ES-I3 (cell line): ENCODE measurements at regions not wholly inside any gene's neighbourhood (a gene's known extent, or its start where the extent isn't known, plus 50 kb on each side); places are given as distances from the start of the nearest gene placed in this dataset.

Source experiments
- H3K36me3 ChIP-seq: 2 replicates; pipeline ENCODE4 v1.6.1; 2013; ENCODE audit warnings: mild to moderate bottlenecking, low read length, control low read depth, moderate library complexity; ENCODE audit not compliant: insufficient read depth
- H3K4me1 ChIP-seq: 2 replicates; pipeline ENCODE4 v1.6.1; 2013; ENCODE audit warnings: mild to moderate bottlenecking, control low read depth, low read length; ENCODE audit not compliant: insufficient read depth
- H3K9ac ChIP-seq: 2 replicates; pipeline ENCODE4 v1.6.1; 2013; ENCODE audit warnings: low read depth, mild to moderate bottlenecking, low read length, moderate library complexity
- H3K9me3 ChIP-seq: 2 replicates; pipeline ENCODE4 v1.6.1; 2013; ENCODE audit warnings: mild to moderate bottlenecking, low read length, moderate library complexity; ENCODE audit not compliant: control insufficient read depth, insufficient read depth

GRCh38 chr6:140064366-140064765, 689.9 kb upstream of the CITED2 start:
- H3K9ac ChIP-seq: no peak overlapping the region
- H3K36me3 ChIP-seq: no peaks in the 10 kb centered on the region
- H3K9me3 ChIP-seq: no peaks in the 10 kb centered on the region
- 0 out of 2 replicates have a peak, but pooled peaks cover 3% of the 10 kb centered on the region for H3K4me1 ChIP-seq

- H3K4me1 ChIP-seq: 0 out of 2 replicates have a peak, but pooled peaks cover 3% of the 10 kb centered on the region
- no peak overlapping the region for H3K9ac ChIP-seq
- no peaks in the 10 kb centered on the region for H3K36me3 ChIP-seq
- H3K9me3 ChIP-seq: no peaks in the 10 kb centered on the region
These were observed 688.6 kb upstream of the CITED2 start for GRCh38 chr6:140063021-140063399.

- 0 out of 2 replicates have a peak, but pooled peaks cover 3% of the 10 kb centered on the region for H3K4me1 ChIP-seq
- H3K9me3 ChIP-seq: no peaks in the 10 kb centered on the region
- no peaks in the 10 kb centered on the region for H3K36me3 ChIP-seq
- H3K9ac ChIP-seq: no peak overlapping the region
These were observed 687.9 kb upstream of the CITED2 start for GRCh38 chr6:140062043-140063020.

- H3K9ac ChIP-seq: no peak overlapping the region
- H3K9me3 ChIP-seq: no peaks in the 10 kb centered on the region
- no peaks in the 10 kb centered on the region for H3K36me3 ChIP-seq
- H3K4me1 ChIP-seq: 0 out of 2 replicates have a peak, but pooled peaks cover 3% of the 10 kb centered on the region
These were observed 686.9 kb upstream of the CITED2 start for GRCh38 chr6:140061110-140062042.

GRCh38 chr6:140059947-140060346, 685.5 kb upstream of the CITED2 start:
- H3K4me1 ChIP-seq: no peaks in the 10 kb centered on the region
- H3K36me3 ChIP-seq: no peaks in the 10 kb centered on the region
- no peak overlapping the region for H3K9ac ChIP-seq
- H3K9me3 ChIP-seq: no peaks in the 10 kb centered on the region

- no peaks in the 10 kb centered on the region for H3K36me3 ChIP-seq
These were observed 684.4 kb upstream of the CITED2 start for GRCh38 chr6:140058863-140059262.

GRCh38 chr6:140052736-140053729, 678.6 kb upstream of the CITED2 start:
- no peaks in the 10 kb centered on the region for H3K36me3 ChIP-seq
- no peaks in the 10 kb centered on the region for H3K9me3 ChIP-seq
- peaks cover 23% of the 10 kb centered on the region for H3K4me1 ChIP-seq
- no peak overlapping the region for H3K9ac ChIP-seq

More at GRCh38 chr6:140058863-140059262, 684.4 kb upstream of the CITED2 start:
- Histone ChIP-seq H3K9me3 (no peaks in the 10 kb centered on the region), H3K9ac (no peak overlapping the region), H3K4me1 (no peaks in the 10 kb centered on the region)

- Histone ChIP-seq H3K9me3 (no peaks in the 10 kb centered on the region), H3K4me1 (peaks cover 23% of the 10 kb centered on the region), H3K9ac (no peak overlapping the region), H3K36me3 (no peaks in the 10 kb centered on the region)
These were observed 677.4 kb upstream of the CITED2 start for GRCh38 chr6:140051521-140052512.

- H3K36me3 ChIP-seq: no peaks in the 10 kb centered on the region
- no peak overlapping the region for H3K9ac ChIP-seq
- no peaks in the 10 kb centered on the region for H3K9me3 ChIP-seq
- peaks cover 23% of the 10 kb centered on the region for H3K4me1 ChIP-seq
These were observed 675.9 kb upstream of the CITED2 start for GRCh38 chr6:140050101-140050995.

GRCh38 chr6:140049251-140049650, 674.8 kb upstream of the CITED2 start:
- H3K36me3 ChIP-seq: no peaks in the 10 kb centered on the region
- H3K9me3 ChIP-seq: no peaks in the 10 kb centered on the region
- H3K4me1 ChIP-seq: peaks cover 23% of the 10 kb centered on the region
- H3K9ac ChIP-seq: no peak overlapping the region

- H3K9me3 ChIP-seq: no peaks in the 10 kb centered on the region
- no peak overlapping the region for H3K9ac ChIP-seq
- H3K36me3 ChIP-seq: no peaks in the 10 kb centered on the region
- H3K4me1 ChIP-seq: peaks cover 23% of the 10 kb centered on the region
These were observed 673.8 kb upstream of the CITED2 start for GRCh38 chr6:140048202-140048790.

- peaks cover 23% of the 10 kb centered on the region for H3K4me1 ChIP-seq
- no peak overlapping the region for H3K9ac ChIP-seq
These were observed 672.9 kb upstream of the CITED2 start for GRCh38 chr6:140047321-140047720.

More at GRCh38 chr6:140047321-140047720, 672.9 kb upstream of the CITED2 start:
- Histone ChIP-seq H3K36me3 (no peaks in the 10 kb centered on the region), H3K9me3 (no peaks in the 10 kb centered on the region)
